Calu3 (cell line): ENCODE measurements at regions not wholly inside any gene's neighbourhood (a gene's known extent, or its start where the extent isn't known, plus 50 kb on each side); places are given as distances from the start of the nearest gene placed in this dataset.

Experiments
- BruUV-seq: library from RNA; stranded (reverse); fragments of 400-500 nt; replicated peaks from 2 replicates; lab custom pipeline; 2021; lab: Mats Ljungman, UMichigan
- CTCF ChIA-PET: fragments of 300-600 bp; sonication (Branson Sonifier 250); formaldehyde crosslinking; loops from one replicate; lab custom pipeline; 2022; ENCODE audit warnings: antibody characterized with exemption; lab: Charles Lee
- DNase-seq: peaks from one replicate; pipeline ENCODE4 v3.0.0; 2022
- H3K27ac Mint-ChIP-seq: one replicate; pipeline ENCODE4 v1.8.0; 2022; ENCODE audit warnings: mixed read lengths; ENCODE audit not compliant: unreplicated experiment
- H3K27me3 Mint-ChIP-seq: one replicate; pipeline ENCODE4 v1.8.0; 2022; ENCODE audit warnings: mixed read lengths; ENCODE audit not compliant: unreplicated experiment
- H3K36me3 Mint-ChIP-seq: one replicate; pipeline ENCODE4 v1.8.0; 2022; ENCODE audit warnings: mild to moderate bottlenecking, moderate library complexity, mixed read lengths; ENCODE audit not compliant: insufficient read depth, unreplicated experiment
- H3K4me1 Mint-ChIP-seq: one replicate; pipeline ENCODE4 v1.8.0; 2022; ENCODE audit warnings: mild to moderate bottlenecking, low read depth, mixed read lengths; ENCODE audit not compliant: unreplicated experiment
- H3K4me3 Mint-ChIP-seq: one replicate; pipeline ENCODE4 v1.8.0; 2022; ENCODE audit warnings: mild to moderate bottlenecking, low read depth, moderate library complexity, mixed read lengths; ENCODE audit not compliant: unreplicated experiment
- H3K9me3 Mint-ChIP-seq: one replicate; pipeline ENCODE4 v1.8.0; 2022; ENCODE audit warnings: low read depth, mixed read lengths; ENCODE audit not compliant: unreplicated experiment
- CTCF ChIP-seq: fragments of 200-600 bp; IDR thresholded peaks from one replicate; pipeline ENCODE4 v1.8.0; 2022; ENCODE audit warnings: antibody characterized with exemption; ENCODE audit not compliant: unreplicated experiment
- intact Hi-C: fragments of 100-400 bp; cut with micrococcal nuclease; formaldehyde crosslinking; loops from one replicate; pipeline ENCODE4 v1.10.0; 2022; ENCODE audit not compliant: unreplicated experiment

- H3K9me3 Mint-ChIP-seq = no peaks in the 10 kb centered on the region
- no peak overlapping the region for H3K27ac Mint-ChIP-seq
- no peak for TF ChIP-seq CTCF
- H3K27me3 Mint-ChIP-seq = no peaks in the 10 kb centered on the region
- no TSS peak for BruUV-seq
- no peak overlapping the region for H3K4me3 Mint-ChIP-seq
- intact Hi-C loops = no loop called here
- H3K4me1 Mint-ChIP-seq = no peaks in the 10 kb centered on the region
- CTCF ChIA-PET = no interaction called here
- H3K36me3 Mint-ChIP-seq = no peaks in the 10 kb centered on the region
- no peak for DNase-seq
These were observed 395.7 kb upstream of the MAP3K7 start for GRCh38 chr6:90982581-90982980.

DNA sequence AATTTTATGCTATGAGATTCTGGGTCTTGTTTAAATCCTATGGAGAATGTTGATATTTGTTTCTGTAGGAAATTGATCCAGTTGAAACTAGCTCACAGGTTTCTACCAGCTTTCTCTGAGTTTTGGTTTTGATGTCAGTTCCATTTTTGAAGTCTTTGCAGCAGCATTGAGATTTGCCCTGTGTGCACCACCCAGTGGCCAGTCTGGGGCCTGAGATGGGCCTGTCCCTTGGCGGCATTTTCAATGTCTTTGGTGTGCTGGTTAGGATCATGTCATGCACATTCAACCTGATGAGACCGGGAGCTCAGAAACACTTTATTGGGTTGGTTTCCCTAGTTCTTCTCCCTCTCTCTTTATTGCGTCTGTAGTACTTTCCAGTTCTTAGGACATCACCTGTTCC, 395.2 kb upstream of the MAP3K7 start:
- no TSS peak for BruUV-seq
- no peaks in the 10 kb centered on the region for H3K4me1 Mint-ChIP-seq
- H3K27ac Mint-ChIP-seq = no peak overlapping the region
- intact Hi-C loops = no loop called here
- no peak for TF ChIP-seq CTCF
- H3K36me3 Mint-ChIP-seq = no peaks in the 10 kb centered on the region
- no peak overlapping the region for H3K4me3 Mint-ChIP-seq
- H3K27me3 Mint-ChIP-seq = no peaks in the 10 kb centered on the region
- DNase-seq = peak; percentile 2
- CTCF ChIA-PET = no interaction called here
- H3K9me3 Mint-ChIP-seq = no peaks in the 10 kb centered on the region

DNA sequence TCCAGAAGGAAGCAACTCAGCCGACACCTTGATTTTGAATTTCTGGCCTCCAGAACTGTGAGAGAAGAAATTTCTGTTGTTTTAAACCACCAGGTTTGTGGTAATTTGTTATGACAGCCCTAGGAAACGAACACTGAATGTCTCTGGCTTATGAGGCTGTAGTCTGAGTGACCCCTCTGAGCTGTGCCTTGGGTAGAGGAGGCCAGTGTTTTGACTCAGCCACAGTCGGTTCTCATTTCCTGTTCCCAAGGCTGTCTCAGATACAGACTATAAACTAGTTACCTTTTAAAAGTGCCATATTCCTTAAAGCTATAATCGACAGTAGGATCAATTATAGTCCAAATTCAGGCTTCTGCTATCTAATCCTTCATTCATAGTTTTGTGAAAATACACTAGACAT, 391.2 kb upstream of the MAP3K7 start:
- no peaks in the 10 kb centered on the region for H3K27me3 Mint-ChIP-seq
- no peak overlapping the region for H3K4me3 Mint-ChIP-seq
- TF ChIP-seq CTCF = no peak
- H3K4me1 Mint-ChIP-seq = no peaks in the 10 kb centered on the region
- H3K9me3 Mint-ChIP-seq = no peaks in the 10 kb centered on the region
- DNase-seq = no peak
- no peaks in the 10 kb centered on the region for H3K36me3 Mint-ChIP-seq
- no TSS peak for BruUV-seq
- intact Hi-C loops = no loop called here
- H3K27ac Mint-ChIP-seq = no peak overlapping the region
- CTCF ChIA-PET = interaction anchor here (0.7 kb wide), 1 partner anchor 417 kb away, joined by 4 read pairs; no protein-coding TSS in a partner anchor

DNA sequence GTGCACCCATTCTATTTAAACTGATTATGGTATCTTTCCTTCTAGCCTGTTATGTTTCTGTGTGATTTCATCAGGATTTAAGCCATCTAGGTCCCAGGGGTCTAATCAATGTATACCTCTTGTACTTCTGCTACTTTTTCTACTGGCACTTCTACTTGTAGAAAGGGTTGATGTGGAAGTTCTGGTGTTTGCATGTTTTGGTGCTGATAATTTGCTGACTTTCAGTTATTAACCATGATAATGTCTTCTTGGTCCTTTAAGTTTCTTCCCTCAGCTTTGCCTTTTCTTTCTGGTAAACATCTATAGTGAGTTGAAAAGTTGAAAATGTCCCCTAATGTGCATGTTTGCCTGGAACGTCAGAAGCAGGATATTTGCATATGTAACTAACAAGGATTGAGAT, 390.6 kb upstream of the MAP3K7 start:
- BruUV-seq = no TSS peak
- CTCF ChIA-PET = interaction anchor here (0.7 kb wide), 1 partner anchor 416 kb away, joined by 4 read pairs; no protein-coding TSS in a partner anchor
- no peaks in the 10 kb centered on the region for H3K4me1 Mint-ChIP-seq

More for the DNA sequence above, 390.6 kb upstream of the MAP3K7 start:
- Mint-ChIP-seq H3K27ac (no peak overlapping the region), H3K4me3 (no peak overlapping the region), H3K9me3 (no peaks in the 10 kb centered on the region), H3K36me3 (no peaks in the 10 kb centered on the region), H3K27me3 (no peaks in the 10 kb centered on the region)
- TF ChIP-seq CTCF = no peak
- no peak for DNase-seq
- intact Hi-C loops = no loop called here
